Activated CD4-positive, alpha-beta T cell treated with anti-CD3 and anti-CD28 coated beads for 24 hours (primary cell): ENCODE measurements at regions not wholly inside any gene's neighbourhood (a gene's known extent, or its start where the extent isn't known, plus 50 kb on each side); places are given as distances from the start of the nearest gene placed in this dataset.

Experiments used
- DNase-seq, 2 donors: peaks; one replicate each; pipeline ENCODE4 v3.0.0-alpha.2; 2020; ENCODE audit warnings: low read depth in 2 of 2

DNA sequence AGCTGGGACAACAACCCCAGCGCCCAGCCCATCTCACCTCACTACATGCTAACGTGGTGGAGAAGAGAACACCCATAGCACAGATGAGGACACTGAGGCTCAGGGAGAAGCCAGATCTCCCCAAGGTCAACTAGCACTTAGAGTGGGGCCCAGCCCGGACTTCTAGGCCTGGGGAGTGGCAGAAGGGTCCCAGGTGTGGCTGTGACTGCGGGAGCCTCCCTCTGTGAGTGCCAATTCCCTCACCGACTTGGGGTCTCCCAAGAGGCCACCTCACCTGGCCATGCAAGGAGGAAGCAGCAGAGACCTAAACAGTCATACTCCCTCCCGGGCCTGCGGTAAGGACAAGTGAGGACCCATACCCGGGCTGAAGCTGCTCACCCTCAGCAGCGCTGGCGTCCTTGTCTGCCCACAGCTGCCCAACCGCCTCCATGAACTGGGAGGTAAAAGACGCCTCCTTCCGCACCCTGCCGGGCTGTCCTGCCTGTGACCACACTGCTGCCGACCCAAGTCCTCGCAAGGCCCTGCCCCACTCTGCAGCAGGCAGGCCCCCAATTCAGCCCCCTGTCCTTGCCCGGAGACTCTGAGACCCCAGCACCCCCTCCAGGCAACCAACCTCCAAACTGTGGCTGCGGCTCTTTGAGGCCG, 93.2 kb upstream of the RTL6 start:
- DNase-seq = no peak

- DNase-seq = no peak
Observed at GRCh38 chr22:44590291-44590690, 92.3 kb upstream of the RTL6 start.

GRCh38 chr22:44589831-44590230, 91.8 kb upstream of the RTL6 start:
- DNase-seq = no peak

GRCh38 chr22:44588348-44588747, 90.3 kb upstream of the RTL6 start:
- no peak for DNase-seq

DNA sequence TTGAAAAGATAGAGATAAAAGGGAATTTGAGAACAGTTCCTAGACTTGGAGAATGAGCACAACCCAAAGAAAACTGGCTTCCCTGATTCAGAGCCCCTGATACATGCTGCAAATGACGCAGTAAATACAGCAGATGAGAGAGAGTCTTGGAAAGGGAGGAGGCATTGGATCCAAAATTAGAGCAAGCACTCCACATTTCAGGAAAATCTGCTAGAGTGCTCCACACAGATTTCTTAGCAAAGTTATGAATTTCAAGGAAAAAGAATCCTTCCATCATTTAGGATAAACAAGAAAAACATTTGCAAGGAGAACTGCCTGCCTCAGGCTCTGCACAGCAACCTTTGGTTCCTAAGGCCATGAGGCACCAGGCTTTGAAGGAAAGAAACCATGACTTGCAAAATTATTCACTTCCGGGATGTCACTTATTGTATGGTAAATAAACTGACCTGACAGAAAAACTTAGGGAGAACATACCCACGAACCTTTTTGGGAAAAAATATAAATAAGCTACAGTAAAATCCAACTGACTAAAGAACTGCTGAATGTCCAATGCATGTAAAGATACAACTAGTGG, 89.8 kb upstream of the RTL6 start:
- no peak for DNase-seq

DNA sequence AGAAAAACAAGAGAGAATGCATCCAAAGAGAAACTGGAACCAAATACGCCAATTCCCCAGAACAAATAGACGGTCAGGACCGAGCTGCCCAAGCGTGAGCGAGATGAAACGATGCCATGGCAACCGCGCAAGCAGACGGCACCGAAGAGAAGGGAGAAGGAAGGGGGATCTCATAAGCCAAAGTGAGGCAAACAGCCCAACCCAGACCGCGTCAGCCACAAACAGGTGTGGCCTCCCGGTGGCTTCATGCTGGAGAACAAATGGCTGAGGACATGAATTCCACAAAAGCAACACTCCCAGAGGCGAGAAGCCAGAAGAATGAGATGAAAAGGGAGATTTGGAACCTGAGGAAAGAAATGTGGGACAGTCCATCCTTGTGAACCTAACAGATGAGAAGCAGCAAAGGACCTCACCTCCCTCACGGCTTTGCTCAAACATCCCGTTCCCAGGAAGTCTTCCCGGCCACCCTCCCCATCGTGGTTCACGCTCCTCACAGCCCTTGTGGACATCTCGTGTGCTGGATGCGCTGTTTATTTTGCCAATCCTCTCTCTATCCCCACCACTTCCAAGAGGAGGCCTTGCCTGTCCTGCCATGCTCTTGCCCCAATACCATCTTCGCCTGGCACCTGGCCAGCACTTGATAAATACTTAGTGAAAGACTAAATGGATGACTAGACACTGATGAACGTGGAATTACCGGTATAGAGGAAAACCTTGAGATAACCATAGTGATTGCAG, 89.1 kb upstream of the RTL6 start:
- DNase-seq = no peak

- DNase-seq = no peak
Observed at GRCh38 chr22:44586351-44586990, 88.4 kb upstream of the RTL6 start.

- no peak for DNase-seq
Observed at GRCh38 chr22:44585559-44586350, 87.7 kb upstream of the RTL6 start.

DNA sequence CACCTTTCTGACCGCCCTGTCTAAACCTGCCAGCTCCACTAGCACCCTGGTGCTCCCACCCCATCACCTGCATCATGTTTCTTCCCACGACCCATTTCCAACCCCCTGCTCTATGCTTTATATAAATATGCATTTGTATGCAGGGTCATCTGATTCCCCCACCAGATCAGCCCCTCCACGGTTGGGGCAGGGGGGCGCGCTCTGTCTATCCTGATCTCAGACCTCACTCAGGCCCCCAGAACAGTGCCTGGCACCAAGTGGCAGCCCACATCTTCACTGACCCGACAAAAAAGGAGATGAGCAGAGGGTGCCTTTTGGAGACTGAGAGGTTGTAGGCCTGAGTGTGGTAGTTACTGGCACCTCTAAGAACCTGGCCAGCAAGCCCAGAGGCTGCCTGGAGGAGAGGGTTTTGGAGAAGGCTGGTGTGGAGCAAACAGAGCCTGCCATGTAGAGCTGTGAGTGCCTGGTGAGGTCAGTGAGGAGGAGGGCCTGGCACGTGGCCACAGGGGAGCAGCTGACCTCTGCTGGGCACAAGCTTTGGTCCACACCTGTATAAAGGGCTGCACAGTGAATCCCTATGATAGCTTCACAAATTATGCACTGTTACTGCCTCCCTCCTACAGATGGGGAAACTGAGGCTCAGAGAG, 86.3 kb upstream of the RTL6 start:
- no peak for DNase-seq

DNA sequence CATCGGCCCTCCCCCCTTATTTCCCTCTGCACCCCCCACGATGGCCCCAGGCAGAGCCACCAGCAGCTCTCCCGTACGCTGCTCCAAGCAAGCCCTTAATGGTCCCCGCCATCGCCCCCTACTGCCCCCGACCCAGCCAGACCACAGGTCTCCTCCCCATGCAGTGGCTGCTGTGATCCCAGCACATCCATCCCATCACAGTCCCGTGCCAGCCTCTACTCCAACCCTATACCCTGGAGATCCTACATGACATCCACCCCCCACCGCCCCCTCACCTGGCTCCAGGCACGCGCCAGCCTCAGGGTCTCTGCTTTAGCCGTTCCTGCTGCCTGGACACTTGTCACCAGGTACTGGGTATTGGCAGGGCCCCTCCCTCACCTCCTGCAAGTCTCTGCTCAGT, 85.8 kb upstream of the RTL6 start:
- DNase-seq = no peak

- no peak for DNase-seq
Observed at GRCh38 chr22:44583061-44583760, 85.2 kb upstream of the RTL6 start.

DNA sequence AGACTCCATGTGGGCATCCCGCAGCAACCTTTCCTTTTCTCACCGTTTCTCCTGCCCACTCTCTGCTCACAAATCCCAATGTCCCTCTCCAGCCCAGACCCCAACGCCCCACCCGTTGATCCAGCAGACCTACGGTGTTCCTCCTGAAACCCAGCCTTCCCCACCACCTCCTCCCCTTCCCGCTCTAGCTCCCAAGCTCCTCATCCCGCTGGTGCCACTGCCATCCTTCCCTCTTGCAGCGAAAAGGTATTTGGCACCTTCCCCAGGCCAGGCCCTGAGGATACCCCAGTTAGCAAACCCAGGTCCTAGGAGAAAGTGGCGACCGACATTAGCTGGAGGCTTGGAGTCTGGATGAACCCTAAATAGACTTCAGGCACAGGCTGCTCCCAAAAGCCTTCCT, 84.0 kb upstream of the RTL6 start:
- no peak for DNase-seq

DNA sequence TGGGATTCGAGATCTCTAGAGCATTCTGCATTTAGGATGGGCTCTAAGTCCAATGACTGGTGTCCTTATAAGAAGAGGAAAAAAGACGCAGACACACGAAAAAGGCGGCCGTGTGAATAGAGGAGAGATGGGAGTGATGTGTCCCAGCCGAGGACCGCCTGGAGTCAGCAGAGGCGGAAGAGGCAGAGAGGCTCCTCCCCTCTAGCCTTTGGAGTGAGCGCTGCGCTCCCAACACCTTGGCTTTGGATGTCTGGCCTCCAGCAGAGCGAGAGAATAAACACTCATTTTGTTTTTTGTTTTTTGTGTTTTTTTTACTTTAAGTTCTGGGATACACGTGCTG, 83.0 kb upstream of the RTL6 start:
- DNase-seq = no peak

GRCh38 chr22:44580176-44581095, 82.4 kb upstream of the RTL6 start:
- no peak for DNase-seq

- DNase-seq = no peak
Observed at GRCh38 chr22:44578516-44579230, 80.6 kb upstream of the RTL6 start.

- no peak for DNase-seq
Observed at GRCh38 chr22:44578110-44578457, 80.1 kb upstream of the RTL6 start.

DNA sequence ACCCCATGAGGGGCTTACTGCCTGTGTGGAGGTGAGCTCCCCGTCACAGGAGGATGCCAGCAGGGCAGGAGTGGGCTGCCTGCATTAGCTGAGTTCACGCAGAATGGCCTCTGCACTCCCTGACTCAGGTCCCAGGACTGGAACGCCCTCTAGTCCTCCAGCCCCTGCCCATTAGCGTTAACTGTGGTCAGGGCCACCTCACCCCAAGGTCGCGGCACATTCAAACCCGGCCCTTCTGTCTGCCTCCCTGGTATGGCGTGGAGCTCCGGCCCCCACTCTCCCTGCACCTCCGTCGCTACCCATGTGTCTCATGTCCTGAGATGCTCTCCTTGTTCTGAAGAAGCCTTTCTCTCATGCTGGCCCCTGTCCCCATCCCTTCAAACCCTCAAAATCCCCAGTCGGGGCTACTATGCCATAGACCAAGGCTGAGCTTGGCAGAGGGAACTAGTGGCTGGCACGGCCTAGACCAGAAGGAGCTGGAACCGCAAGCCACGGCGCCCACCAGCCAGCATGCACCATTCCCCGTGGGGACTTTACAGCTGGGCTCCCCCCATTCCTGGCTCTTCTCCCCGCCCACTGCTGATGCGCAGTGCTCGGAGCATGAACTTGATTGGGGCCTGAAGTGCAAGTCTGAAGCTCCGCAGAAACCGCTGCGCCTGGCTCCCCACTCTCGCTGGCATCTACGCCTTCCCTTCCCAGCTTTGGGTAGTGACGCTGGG, 79.5 kb upstream of the RTL6 start:
- DNase-seq = no peak
